GM12874 (cell line): ENCODE measurements at regions not wholly inside any gene's neighbourhood (a gene's known extent, or its start where the extent isn't known, plus 50 kb on each side); places are given as distances from the start of the nearest gene placed in this dataset.

Source experiments
- TF ChIP-seq, protein P1 (sequence below): IDR thresholded peaks from 2 replicates; pipeline ENCODE4 v1.5.1; 2011; ENCODE audit warnings: low read depth, mild to moderate bottlenecking, control low read depth, low read length, moderate library complexity; ENCODE audit not compliant: insufficient read depth

DNA sequence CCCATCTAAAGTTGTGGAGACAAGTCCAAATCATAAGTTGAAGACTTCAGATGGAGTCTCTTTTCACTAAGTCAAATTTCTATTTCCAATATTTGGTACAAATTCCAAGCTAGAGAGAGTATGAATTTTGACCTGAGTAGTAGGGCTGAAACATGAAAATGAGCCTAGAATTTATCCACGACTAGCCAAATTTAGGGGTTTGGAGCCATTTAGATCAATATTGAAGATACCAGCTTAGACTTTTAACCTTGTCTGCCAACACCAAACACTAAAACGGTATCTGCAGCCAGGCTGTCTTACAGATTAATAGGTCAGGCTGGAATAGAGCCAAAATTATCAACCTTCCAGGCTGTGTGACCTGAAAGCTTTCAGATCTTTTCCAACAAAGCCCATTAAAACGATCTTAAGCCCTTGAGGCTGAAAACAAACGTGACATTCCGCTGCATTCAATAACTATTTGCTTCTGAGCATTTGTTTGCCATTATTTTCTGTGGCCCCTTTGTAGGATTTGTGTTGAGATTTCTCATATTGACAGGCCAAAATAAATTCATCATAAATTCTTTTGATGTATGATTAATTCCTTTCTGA lies 268.7 kb upstream of the DKK2 start:
- TF ChIP-seq, protein P1, sequence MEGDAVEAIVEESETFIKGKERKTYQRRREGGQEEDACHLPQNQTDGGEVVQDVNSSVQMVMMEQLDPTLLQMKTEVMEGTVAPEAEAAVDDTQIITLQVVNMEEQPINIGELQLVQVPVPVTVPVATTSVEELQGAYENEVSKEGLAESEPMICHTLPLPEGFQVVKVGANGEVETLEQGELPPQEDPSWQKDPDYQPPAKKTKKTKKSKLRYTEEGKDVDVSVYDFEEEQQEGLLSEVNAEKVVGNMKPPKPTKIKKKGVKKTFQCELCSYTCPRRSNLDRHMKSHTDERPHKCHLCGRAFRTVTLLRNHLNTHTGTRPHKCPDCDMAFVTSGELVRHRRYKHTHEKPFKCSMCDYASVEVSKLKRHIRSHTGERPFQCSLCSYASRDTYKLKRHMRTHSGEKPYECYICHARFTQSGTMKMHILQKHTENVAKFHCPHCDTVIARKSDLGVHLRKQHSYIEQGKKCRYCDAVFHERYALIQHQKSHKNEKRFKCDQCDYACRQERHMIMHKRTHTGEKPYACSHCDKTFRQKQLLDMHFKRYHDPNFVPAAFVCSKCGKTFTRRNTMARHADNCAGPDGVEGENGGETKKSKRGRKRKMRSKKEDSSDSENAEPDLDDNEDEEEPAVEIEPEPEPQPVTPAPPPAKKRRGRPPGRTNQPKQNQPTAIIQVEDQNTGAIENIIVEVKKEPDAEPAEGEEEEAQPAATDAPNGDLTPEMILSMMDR, result no peak

GRCh38 chr4:107299646-107300045 lies 263.5 kb upstream of the DKK2 start:
- TF ChIP-seq, protein P1, result no peak

DNA sequence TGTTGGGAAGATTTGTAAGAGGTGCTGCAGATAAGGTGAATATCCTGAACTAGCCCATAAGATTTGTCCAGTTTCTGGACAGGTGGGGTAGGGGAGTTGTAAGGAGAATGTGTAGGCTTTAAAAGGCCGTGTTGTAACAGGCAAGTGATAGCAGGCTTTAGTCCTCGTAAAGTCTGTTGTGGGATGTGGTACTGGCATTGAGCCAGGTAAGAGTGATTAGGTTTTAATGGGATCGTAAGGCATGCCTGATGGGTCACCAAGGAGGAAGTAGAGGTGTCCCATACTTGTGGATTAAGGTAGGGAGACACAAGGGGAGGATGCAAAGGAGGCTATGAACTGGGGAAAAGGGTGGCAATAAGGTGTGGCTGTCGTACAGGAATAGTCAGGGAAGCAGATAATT lies 256.9 kb upstream of the DKK2 start:
- TF ChIP-seq, protein P1, result no peak

DNA sequence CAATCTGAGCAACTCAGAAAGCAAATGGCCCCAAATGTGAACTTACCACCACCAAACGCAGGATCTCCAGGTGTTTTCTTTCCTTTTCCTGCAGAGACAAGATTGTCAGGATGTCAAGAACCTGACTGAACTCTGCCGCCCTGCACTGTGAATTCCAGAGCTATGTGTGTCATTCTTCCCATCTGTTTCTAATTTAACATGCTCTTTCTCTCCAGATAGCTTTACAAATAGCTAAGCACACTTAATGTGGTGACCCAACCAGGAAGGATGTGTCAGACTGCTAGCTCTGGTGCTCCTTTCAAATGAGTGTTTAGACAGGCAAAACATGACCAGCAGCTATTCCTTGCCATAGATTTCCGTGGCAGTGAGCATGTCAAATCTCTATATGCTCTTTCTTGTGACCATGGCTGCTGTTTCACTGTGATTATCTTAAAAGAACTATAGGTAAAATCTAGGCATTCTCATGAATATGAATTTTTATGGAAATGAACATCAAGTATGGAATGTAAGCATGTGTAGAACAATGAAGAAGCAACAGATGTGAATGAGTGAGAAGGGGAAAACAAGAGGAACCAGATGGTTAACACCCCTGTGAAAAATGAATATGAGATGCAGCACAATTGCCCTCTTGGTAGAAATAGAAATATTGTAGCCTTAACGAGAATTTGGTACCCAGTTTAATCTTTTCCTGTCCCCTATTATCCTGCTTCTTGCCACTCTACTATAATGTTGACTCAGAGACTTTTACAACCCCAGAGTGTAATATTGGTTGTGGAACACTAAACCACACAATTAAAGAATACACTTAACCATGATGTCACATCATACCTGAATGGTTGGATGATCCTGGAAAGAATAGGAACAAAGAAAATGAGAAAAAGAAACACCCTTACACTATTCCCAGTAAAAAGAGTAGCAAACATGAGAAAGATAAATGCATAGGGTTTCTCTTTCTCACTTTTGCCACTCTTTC lies 247.8 kb upstream of the DKK2 start:
- TF ChIP-seq, protein P1, result no peak

GRCh38 chr4:107279733-107280132 lies 243.6 kb upstream of the DKK2 start:
- TF ChIP-seq, protein P1, result no peak

DNA sequence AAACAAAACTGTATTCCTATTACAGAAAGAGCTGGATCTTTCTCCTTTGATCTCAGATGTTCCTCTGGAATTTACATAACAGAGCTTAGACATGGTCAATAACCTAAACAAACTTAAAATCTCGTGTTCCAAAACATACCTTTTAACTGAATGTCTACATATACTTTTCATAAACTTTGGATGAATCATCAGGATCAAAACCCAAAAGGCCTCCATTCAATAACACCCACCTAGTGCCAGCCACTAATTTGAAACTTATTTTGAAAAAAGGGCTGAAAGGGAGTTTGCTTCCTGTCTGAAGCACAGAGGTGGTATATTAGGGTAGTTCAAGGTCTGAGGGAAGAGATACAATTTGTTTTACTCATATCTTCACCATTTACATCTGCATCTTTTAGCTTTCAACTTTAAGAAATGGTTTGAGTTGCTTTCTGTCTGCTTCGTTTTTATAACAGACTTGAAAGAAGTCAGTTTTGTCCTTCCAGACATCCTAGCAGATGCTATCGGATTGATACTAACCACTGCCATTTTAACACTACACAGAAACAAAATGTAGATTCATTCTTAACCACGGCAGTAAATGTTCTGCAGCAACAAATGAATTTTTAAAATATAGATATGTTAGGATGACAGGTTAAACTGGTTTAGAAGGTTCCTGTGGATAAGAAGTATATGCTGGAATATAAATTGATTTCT lies 242.8 kb upstream of the DKK2 start:
- TF ChIP-seq, protein P1, result no peak

DNA sequence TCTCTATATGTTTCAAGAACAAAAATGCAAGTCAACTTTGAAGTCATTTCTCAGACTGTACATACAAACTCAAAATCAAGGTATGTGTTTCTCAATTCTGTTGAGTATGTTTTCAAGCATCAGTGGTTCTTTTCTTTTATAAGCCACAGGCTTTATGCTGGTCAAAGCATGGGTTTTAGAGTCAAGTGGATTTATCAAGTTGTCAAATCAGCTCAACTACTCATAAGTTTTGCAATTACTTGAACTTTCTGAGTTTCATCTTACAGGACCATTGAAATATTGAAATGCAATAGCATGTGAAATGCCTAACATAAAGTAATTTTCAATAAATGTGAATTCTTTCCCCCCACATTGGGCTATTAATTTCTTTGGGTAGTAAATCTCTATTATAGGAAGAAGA lies 239.9 kb upstream of the DKK2 start:
- TF ChIP-seq, protein P1, result no peak
